Tibial artery (tissue), 4 donors: ENCODE measurements at regions not wholly inside any gene's neighbourhood (a gene's known extent, or its start where the extent isn't known, plus 50 kb on each side); places are given as distances from the start of the nearest gene placed in this dataset.

Experiments
- DNase-seq, 2 donors: peaks; one replicate each; pipeline ENCODE4 v3.0.0-alpha.2; 2019
- H3K27ac ChIP-seq, 2 donors: fragments of 200-600 bp; sonication (generic) in 1 of 2; 1 replicate in 1 of 2; 2 replicates in 1 of 2; pipeline ENCODE4 v1.5.1; 2018 to 2019; ENCODE audit warnings: mild to moderate bottlenecking in 1 of 2
- H3K27me3 ChIP-seq, 2 donors: fragments of 200-600 bp; sonication (generic) in 1 of 2; one replicate each; pipeline versions ENCODE4 v1.5.1 to v1.6.0; 2016 to 2019
- H3K36me3 ChIP-seq, 3 donors: fragments of 200-600 bp; sonication (generic) in 2 of 3; one replicate each; pipeline ENCODE4 v1.5.1; 2016 to 2019; ENCODE audit warnings: mild to moderate bottlenecking in 2 of 3
- H3K4me1 ChIP-seq, 4 donors: fragments of 200-600 bp; sonication (generic) in 2 of 4; 1 replicate in 3 of 4; 2 replicates in 1 of 4; pipeline ENCODE4 v1.5.1; 2016 to 2019
- H3K4me3 ChIP-seq, 2 donors: fragments of 200-600 bp; sonication (generic) in 1 of 2; 1 replicate in 1 of 2; 2 replicates in 1 of 2; pipeline ENCODE4 v1.5.1; 2018 to 2019; ENCODE audit warnings: mild to moderate bottlenecking in 2 of 2
- H3K9me3 ChIP-seq, 3 donors: fragments of 200-600 bp; sonication (generic) in 1 of 3; one replicate each; pipeline ENCODE4 v1.5.1; 2016 to 2019
- CTCF ChIP-seq, 2 experiments: fragments of 200-600 bp in 1 of 2; fragments of 450-650 bp in 1 of 2; IDR thresholded peaks; one replicate each; pipeline ENCODE4 v1.5.1; 2017 to 2019; ENCODE audit warnings: antibody characterized with exemption in 2 of 2, mild to moderate bottlenecking in 1 of 2, moderate library complexity in 1 of 2
- intact Hi-C: fragments of 100-400 bp; cut with DNase I; formaldehyde crosslinking; loops from one replicate; pipeline ENCODE4 v1.15.0; 2023; ENCODE audit warnings: low total_unique reads

- no peaks in the 10 kb centered on the region for H3K36me3 ChIP-seq
- no peak for DNase-seq
- H3K4me1 ChIP-seq: no peaks in the 10 kb centered on the region
- no peaks in the 10 kb centered on the region for H3K27me3 ChIP-seq
- no peak overlapping the region for H3K4me3 ChIP-seq
- H3K27ac ChIP-seq: no peak overlapping the region
- no peaks in the 10 kb centered on the region for H3K9me3 ChIP-seq
- intact Hi-C loops: loop anchor here (10.0 kb wide), 1 partner anchor 95 kb away; no protein-coding TSS in a partner anchor
- no peak for TF ChIP-seq CTCF (IDR thresholded peaks at IDR 0.05)
These were observed 982.9 kb upstream of the RBFOX1 start for GRCh38 chr16:6349725-6350124.

GRCh38 chr16:6345090-6345489, 987.6 kb upstream of the RBFOX1 start:
- Histone ChIP-seq H3K36me3 (no peaks in the 10 kb centered on the region), H3K9me3 (no peaks in the 10 kb centered on the region), H3K27me3 (no peaks in the 10 kb centered on the region), H3K4me1 (no peaks in the 10 kb centered on the region), H3K27ac (no peak overlapping the region), H3K4me3 (no peak overlapping the region)
- no peak for TF ChIP-seq CTCF (IDR thresholded peaks at IDR 0.05)
- DNase-seq: no peak
- intact Hi-C loops: loop anchor here (10.0 kb wide), 1 partner anchor 90 kb away; no protein-coding TSS in a partner anchor

GRCh38 chr16:6343157-6343556, 989.5 kb upstream of the RBFOX1 start:
- no peaks in the 10 kb centered on the region for H3K9me3 ChIP-seq
- no peak overlapping the region for H3K4me3 ChIP-seq
- no peak for TF ChIP-seq CTCF (IDR thresholded peaks at IDR 0.05)
- no peak for DNase-seq
- H3K27ac ChIP-seq: no peak overlapping the region
- H3K27me3 ChIP-seq: no peaks in the 10 kb centered on the region
- H3K4me1 ChIP-seq: no peaks in the 10 kb centered on the region
- intact Hi-C loops: loop anchor here (5.0 to 10.0 kb wide), 2 partner anchors 88 to 1594 kb away; no protein-coding TSS in a partner anchor
- H3K36me3 ChIP-seq: no peaks in the 10 kb centered on the region

GRCh38 chr16:6341981-6342380, 990.7 kb upstream of the RBFOX1 start:
- Histone ChIP-seq H3K4me1 (no peaks in the 10 kb centered on the region), H3K4me3 (no peak overlapping the region), H3K27ac (no peak overlapping the region), H3K27me3 (no peaks in the 10 kb centered on the region), H3K9me3 (no peaks in the 10 kb centered on the region), H3K36me3 (no peaks in the 10 kb centered on the region)
- no peak for DNase-seq
- intact Hi-C loops: loop anchor here (5.0 to 10.0 kb wide), 2 partner anchors 87 to 1595 kb away; no protein-coding TSS in a partner anchor
- TF ChIP-seq CTCF (IDR thresholded peaks at IDR 0.05): no peak

GRCh38 chr16:6335072-6335471, 997.6 kb upstream of the RBFOX1 start:
- no peak overlapping the region for H3K27ac ChIP-seq
- no peak for TF ChIP-seq CTCF (IDR thresholded peaks at IDR 0.05)
- no peaks in the 10 kb centered on the region for H3K9me3 ChIP-seq
- no peaks in the 10 kb centered on the region for H3K36me3 ChIP-seq
- no peak overlapping the region for H3K4me3 ChIP-seq
- no peak for DNase-seq
- no peaks in the 10 kb centered on the region for H3K27me3 ChIP-seq
- intact Hi-C loops: no loop called here
- no peaks in the 10 kb centered on the region for H3K4me1 ChIP-seq

- TF ChIP-seq CTCF (IDR thresholded peaks at IDR 0.05): no peak
- H3K36me3 ChIP-seq: no peaks in the 10 kb centered on the region
- no peak for DNase-seq
- no peaks in the 10 kb centered on the region for H3K27me3 ChIP-seq
- no peak overlapping the region for H3K27ac ChIP-seq
- H3K9me3 ChIP-seq: no peaks in the 10 kb centered on the region
- intact Hi-C loops: no loop called here
- H3K4me1 ChIP-seq: no peaks in the 10 kb centered on the region
- H3K4me3 ChIP-seq: no peak overlapping the region
These were observed 1000.9 kb upstream of the RBFOX1 start for GRCh38 chr16:6331770-6332169.
